Activated T-cell treated with anti-CD3 and anti-CD28 coated beads, Interleukin-2, amount 50 U/mL, for 24 hours (primary cell): ENCODE measurements at regions not wholly inside any gene's neighbourhood (a gene's known extent, or its start where the extent isn't known, plus 50 kb on each side); places are given as distances from the start of the nearest gene placed in this dataset.
A peak's percentile ranks its signal among the peaks of the same experiment; 100 is the strongest.

Experiments used
- DNase-seq: peaks from one replicate; pipeline ENCODE4 v3.0.0-alpha.2; 2020
- H3K27ac Mint-ChIP-seq: 2 replicates; pipeline ENCODE4 v1.8.0; 2020; ENCODE audit warnings: mild to moderate bottlenecking, mixed read lengths
- H3K27me3 Mint-ChIP-seq: 2 replicates; pipeline ENCODE4 v1.8.0; 2020; ENCODE audit warnings: mixed read lengths
- H3K36me3 Mint-ChIP-seq: 2 replicates; pipeline ENCODE4 v1.8.0; 2020; ENCODE audit warnings: low read depth, mixed read lengths
- H3K4me1 Mint-ChIP-seq: 2 replicates; pipeline ENCODE4 v1.8.0; 2020; ENCODE audit warnings: low read depth, mixed read lengths
- H3K4me3 Mint-ChIP-seq: 2 replicates; pipeline ENCODE4 v1.8.0; 2020; ENCODE audit warnings: mild to moderate bottlenecking, moderate library complexity, mixed read lengths
- H3K9me3 Mint-ChIP-seq: 2 replicates; pipeline ENCODE4 v1.8.0; 2020; ENCODE audit warnings: mixed read lengths

- no peak for DNase-seq
- peaks cover 24% of the 10 kb centered on the region for H3K27me3 Mint-ChIP-seq
Observed at GRCh38 chr5:171562822-171563221, 143.4 kb downstream of the FGF18 start.

DNA sequence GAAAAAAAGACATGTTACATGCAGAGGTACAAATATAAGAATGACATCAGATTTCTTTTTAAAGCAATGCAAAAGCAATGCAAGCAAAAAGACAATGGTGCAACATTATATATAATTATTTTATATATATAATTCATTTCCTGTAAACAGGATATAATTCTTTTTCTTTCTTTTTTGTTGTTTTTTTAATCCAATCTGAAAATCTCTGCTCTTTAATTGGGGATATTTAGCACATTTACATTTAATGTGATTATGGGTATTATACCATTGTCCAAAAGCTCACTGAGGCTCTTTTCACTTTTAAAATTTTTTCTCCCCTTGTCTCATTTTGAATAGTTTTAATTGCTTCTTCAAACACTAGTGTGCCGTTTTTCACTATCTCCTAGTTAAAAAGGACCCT, 148.9 kb downstream of the FGF18 start:
- DNase-seq = no peak
- H3K4me3 Mint-ChIP-seq = no peak overlapping the region
- H3K4me1 Mint-ChIP-seq = no peaks in the 10 kb centered on the region
- no peak overlapping the region for H3K27ac Mint-ChIP-seq
- no peaks in the 10 kb centered on the region for H3K36me3 Mint-ChIP-seq
- peaks cover 28% of the 10 kb centered on the region for H3K9me3 Mint-ChIP-seq
- peaks cover 32% of the 10 kb centered on the region for H3K27me3 Mint-ChIP-seq

More at GRCh38 chr5:171562822-171563221, 143.4 kb downstream of the FGF18 start:
- peaks cover 6% of the 10 kb centered on the region for H3K4me1 Mint-ChIP-seq
- no peaks in the 10 kb centered on the region for H3K36me3 Mint-ChIP-seq
- peaks cover 11% of the 10 kb centered on the region for H3K9me3 Mint-ChIP-seq
- peak overlapping the region; percentile 27 for H3K27ac Mint-ChIP-seq
- no peak overlapping the region for H3K4me3 Mint-ChIP-seq

DNA sequence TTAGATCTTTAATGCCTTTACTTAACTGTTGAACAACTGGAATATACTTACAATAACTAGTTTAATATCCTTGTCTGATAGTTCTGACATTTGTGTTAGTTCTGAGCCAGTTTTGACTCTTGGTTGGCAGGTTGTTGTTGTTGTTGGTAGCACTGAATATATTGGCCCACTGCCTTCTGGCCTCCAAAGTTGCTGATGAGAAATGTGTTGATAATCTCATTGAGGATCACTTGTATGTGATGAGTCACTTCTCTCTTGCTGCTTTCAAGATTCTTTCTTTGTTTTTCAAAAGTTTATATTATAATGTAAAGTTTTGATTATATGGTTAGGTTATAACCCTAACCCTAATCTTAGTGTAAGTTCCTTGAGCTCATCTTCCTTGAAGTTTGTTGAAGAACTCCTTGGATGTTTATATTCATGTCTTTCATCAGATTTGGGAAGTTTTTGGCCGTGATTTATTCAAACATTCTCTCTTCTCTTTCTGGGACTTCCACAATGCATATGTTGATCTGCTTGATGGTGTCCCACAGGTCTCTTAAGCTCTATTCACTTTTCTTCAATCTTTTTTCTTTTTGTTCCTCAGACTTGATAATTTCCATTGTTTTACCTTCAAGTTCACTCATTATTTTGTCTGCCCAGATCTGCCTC, 149.7 kb downstream of the FGF18 start:
- H3K27ac Mint-ChIP-seq = no peak overlapping the region
- no peak for DNase-seq
- no peak overlapping the region for H3K4me3 Mint-ChIP-seq
- no peaks in the 10 kb centered on the region for H3K4me1 Mint-ChIP-seq
- H3K9me3 Mint-ChIP-seq = peaks cover 24% of the 10 kb centered on the region
- no peaks in the 10 kb centered on the region for H3K36me3 Mint-ChIP-seq
- H3K27me3 Mint-ChIP-seq = peaks cover 28% of the 10 kb centered on the region

GRCh38 chr5:171570244-171570825, 150.9 kb downstream of the FGF18 start:
- H3K9me3 Mint-ChIP-seq = peaks cover 24% of the 10 kb centered on the region
- DNase-seq = no peak

DNA sequence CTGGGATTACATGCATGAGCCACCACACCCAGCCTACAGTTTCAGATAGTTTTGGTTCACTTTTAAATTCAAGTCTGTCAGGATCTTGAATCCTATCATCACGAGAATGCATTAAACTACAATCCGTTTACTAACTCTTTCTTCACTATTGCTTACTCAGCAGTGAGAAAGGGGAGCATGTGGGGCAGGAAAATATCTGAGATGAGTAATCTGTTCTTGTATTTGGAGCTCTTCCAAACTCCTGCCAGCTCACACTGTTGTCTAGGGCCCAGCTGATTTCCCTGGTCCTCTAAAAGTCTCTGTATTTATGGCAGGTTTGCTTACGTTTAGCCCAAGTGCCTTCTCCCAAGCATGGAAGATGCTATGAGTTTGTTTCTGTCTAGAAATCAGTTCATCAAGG, 152.2 kb downstream of the FGF18 start:
- no peak for DNase-seq
- no peaks in the 10 kb centered on the region for H3K36me3 Mint-ChIP-seq
- no peak overlapping the region for H3K27ac Mint-ChIP-seq
- H3K4me3 Mint-ChIP-seq = no peak overlapping the region
- H3K9me3 Mint-ChIP-seq = peaks cover 28% of the 10 kb centered on the region
- peaks cover 39% of the 10 kb centered on the region for H3K27me3 Mint-ChIP-seq
- no peaks in the 10 kb centered on the region for H3K4me1 Mint-ChIP-seq

More at GRCh38 chr5:171570244-171570825, 150.9 kb downstream of the FGF18 start:
- H3K4me3 Mint-ChIP-seq = no peak overlapping the region
- H3K4me1 Mint-ChIP-seq = no peaks in the 10 kb centered on the region
- H3K27ac Mint-ChIP-seq = no peak overlapping the region
- no peaks in the 10 kb centered on the region for H3K36me3 Mint-ChIP-seq
- peaks cover 32% of the 10 kb centered on the region for H3K27me3 Mint-ChIP-seq

DNA sequence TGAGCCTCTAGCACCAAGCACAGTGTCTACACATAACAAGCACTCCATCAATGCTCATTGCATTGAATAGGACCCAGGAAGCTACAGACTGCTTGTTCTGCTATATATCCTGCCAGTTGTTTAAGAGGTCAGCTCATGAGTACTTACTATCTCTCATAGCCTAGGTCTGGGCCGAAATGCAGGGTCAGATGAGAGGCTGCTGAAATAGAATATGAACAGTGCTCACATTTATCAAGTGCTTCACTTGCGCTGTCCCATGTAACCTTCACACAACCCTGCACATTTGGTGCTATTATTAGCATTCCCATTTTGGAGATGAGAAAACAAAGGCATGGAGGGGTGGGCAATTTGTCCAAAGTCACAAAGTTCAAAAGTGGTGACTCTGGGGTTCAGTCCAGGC, 153.6 kb downstream of the FGF18 start:
- no peak for DNase-seq
- no peaks in the 10 kb centered on the region for H3K36me3 Mint-ChIP-seq
- no peak overlapping the region for H3K27ac Mint-ChIP-seq
- H3K4me3 Mint-ChIP-seq = no peak overlapping the region
- H3K27me3 Mint-ChIP-seq = peaks cover 34% of the 10 kb centered on the region
- H3K4me1 Mint-ChIP-seq = no peaks in the 10 kb centered on the region
- peaks cover 23% of the 10 kb centered on the region for H3K9me3 Mint-ChIP-seq

GRCh38 chr5:171573451-171574225, 154.2 kb downstream of the FGF18 start:
- Mint-ChIP-seq H3K27me3 (peaks cover 38% of the 10 kb centered on the region), H3K4me1 (no peaks in the 10 kb centered on the region), H3K9me3 (peaks cover 18% of the 10 kb centered on the region), H3K4me3 (no peak overlapping the region), H3K27ac (no peak overlapping the region), H3K36me3 (no peaks in the 10 kb centered on the region)
- no peak for DNase-seq

- Mint-ChIP-seq H3K4me3 (no peak overlapping the region), H3K9me3 (peaks cover 12% of the 10 kb centered on the region), H3K27me3 (peaks cover 45% of the 10 kb centered on the region), H3K4me1 (no peaks in the 10 kb centered on the region), H3K36me3 (no peaks in the 10 kb centered on the region), H3K27ac (no peak overlapping the region)
- no peak for DNase-seq
Observed at GRCh38 chr5:171574376-171574775, 154.9 kb downstream of the FGF18 start.

GRCh38 chr5:171575386-171575785, 155.9 kb downstream of the FGF18 start:
- Mint-ChIP-seq H3K4me3 (no peak overlapping the region), H3K36me3 (no peaks in the 10 kb centered on the region), H3K27ac (no peak overlapping the region), H3K27me3 (peaks cover 50% of the 10 kb centered on the region), H3K4me1 (no peaks in the 10 kb centered on the region), H3K9me3 (peaks cover 4% of the 10 kb centered on the region)
- DNase-seq = no peak

- Mint-ChIP-seq H3K9me3 (peaks cover 4% of the 10 kb centered on the region), H3K36me3 (no peaks in the 10 kb centered on the region), H3K4me1 (no peaks in the 10 kb centered on the region), H3K4me3 (no peak overlapping the region), H3K27ac (no peak overlapping the region), H3K27me3 (peaks cover 50% of the 10 kb centered on the region)
- DNase-seq = no peak
Observed at GRCh38 chr5:171575808-171576207, 156.4 kb downstream of the FGF18 start.

DNA sequence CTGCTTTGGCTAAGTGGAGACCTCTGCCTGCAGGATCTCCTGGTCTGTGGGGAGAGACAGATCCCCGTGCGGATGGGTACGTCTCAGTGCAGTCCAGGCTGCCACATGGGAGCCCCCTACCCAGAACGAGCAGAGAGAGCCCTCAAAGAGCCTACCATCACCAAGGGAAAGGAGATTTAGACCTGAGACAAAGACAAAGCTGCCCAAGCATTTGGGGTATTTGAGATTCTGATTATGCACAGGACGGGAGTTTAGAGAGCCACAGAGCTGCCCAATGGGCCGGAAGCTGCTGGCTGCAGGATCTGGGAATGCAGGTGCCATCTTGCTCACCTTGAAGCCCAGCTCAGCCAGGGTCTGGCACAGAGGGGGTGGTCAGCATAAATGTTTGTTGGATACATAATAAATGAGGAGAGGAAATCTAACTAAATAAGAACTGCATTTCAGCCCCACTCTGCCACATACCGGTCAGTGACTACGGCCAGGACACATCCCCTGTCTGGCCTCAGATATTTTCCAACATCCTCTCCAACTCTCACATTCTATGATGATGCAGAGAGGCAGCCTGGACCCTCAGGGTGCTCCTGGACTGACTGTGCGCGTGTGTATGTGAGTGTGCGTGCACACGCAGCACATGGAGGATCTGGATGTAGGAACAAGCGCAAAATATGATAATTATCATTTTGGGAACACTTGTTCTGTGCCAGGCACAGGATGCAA, 157.8 kb downstream of the FGF18 start:
- Mint-ChIP-seq H3K36me3 (no peaks in the 10 kb centered on the region), H3K9me3 (peaks cover 4% of the 10 kb centered on the region), H3K27me3 (peaks cover 40% of the 10 kb centered on the region), H3K4me1 (no peaks in the 10 kb centered on the region), H3K4me3 (no peak overlapping the region), H3K27ac (no peak overlapping the region)
- no peak for DNase-seq

DNA sequence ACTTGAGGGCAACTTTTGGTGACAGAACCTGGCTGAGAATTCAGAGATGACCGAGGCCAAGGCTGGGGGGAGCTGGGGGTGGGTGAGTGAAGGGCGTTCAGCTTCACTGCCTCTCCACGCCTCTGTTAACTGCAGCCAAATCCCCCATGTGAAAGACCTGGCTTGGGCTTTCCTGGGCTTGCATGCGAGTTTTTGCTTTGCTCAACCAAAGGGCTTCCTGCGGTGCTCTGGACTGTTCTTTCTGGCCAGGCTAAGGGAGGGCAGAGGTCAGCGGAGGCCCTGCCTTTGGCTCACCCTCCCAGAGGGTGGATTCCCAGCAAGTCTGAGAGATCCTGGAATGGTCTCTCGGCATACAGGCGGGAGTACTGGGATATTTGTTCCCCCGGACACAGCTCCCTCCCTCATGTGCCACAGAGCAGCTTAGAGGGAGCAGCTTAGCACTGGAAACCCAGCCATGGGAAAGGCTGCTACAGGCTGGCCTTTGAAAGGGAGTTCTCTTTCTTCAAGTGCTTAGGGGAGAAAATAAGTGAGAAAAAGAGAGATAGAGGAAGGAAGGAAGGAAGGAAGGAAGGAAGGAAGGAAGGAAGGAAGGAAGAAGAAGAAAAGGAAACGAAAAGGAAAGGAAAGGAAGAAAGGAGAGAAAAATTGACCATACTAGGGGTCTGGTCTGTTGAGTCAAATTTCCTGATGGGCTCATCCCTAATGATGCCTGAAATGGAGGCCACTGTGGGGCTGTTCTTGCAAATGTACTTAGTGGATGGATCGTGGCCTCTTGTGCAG, 158.8 kb downstream of the FGF18 start:
- H3K27ac Mint-ChIP-seq = no peak overlapping the region
- H3K27me3 Mint-ChIP-seq = peaks cover 31% of the 10 kb centered on the region
- H3K4me1 Mint-ChIP-seq = no peaks in the 10 kb centered on the region
- H3K4me3 Mint-ChIP-seq = no peak overlapping the region
- no peaks in the 10 kb centered on the region for H3K36me3 Mint-ChIP-seq
- no peak for DNase-seq
- H3K9me3 Mint-ChIP-seq = peaks cover 4% of the 10 kb centered on the region

GRCh38 chr5:171578829-171579491, 159.5 kb downstream of the FGF18 start:
- no peak overlapping the region for H3K4me3 Mint-ChIP-seq
- no peak for DNase-seq
- H3K27me3 Mint-ChIP-seq = peaks cover 30% of the 10 kb centered on the region
- H3K36me3 Mint-ChIP-seq = no peaks in the 10 kb centered on the region
- H3K4me1 Mint-ChIP-seq = no peaks in the 10 kb centered on the region
- no peak overlapping the region for H3K27ac Mint-ChIP-seq
- H3K9me3 Mint-ChIP-seq = peaks cover 4% of the 10 kb centered on the region
